Testis (tissue), 2 donors: ENCODE measurements at regions not wholly inside any gene's neighbourhood (a gene's known extent, or its start where the extent isn't known, plus 50 kb on each side); places are given as distances from the start of the nearest gene placed in this dataset.

Experiments
- CTCF ChIP-seq, 3 experiments: fragments of 450-650 bp in 2 of 3; fragments of 200-600 bp in 1 of 3; sonication (generic) in 1 of 3; IDR thresholded peaks; one replicate each; pipeline ENCODE4 v1.5.1; 2016 to 2019; ENCODE audit warnings: antibody characterized with exemption in 3 of 3, mild to moderate bottlenecking in 2 of 3, moderate library complexity in 1 of 3
- POLR2A ChIP-seq: fragments of 450-650 bp; IDR thresholded peaks from one replicate; pipeline ENCODE4 v1.6.1; 2017; ENCODE audit warnings: antibody characterized with exemption, mild to moderate bottlenecking, moderate library complexity

- TF ChIP-seq CTCF (IDR thresholded peaks at IDR 0.05) (no peak), POLR2A (no peak)
Observed at GRCh38 chr13:50566646-50567045, 276.8 kb downstream of the DLEU7 start.
